ENCODE measurements at regions not wholly inside any gene's neighbourhood (a gene's known extent, or its start where the extent isn't known, plus 50 kb on each side); places are given as distances from the start of the nearest gene placed in this dataset.

DNA sequence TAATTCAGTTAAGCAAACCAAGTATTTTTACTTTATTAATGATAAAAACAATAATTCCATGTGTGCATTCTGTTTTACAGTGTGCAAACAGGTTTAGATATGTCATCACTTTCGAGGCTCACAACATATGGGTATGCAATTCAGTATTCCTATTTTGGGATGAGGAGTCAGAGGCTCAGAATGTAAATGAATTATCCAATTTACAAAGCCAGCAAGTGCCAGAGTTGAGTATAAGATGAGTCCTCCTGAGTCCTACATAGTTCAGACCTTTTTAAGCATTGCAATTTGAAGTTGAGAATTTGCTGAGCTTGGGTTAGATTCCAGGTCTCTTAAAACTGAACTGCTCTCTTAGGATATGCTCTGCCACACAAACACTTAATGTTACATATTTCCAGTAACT is 424.2 kb upstream of the ROBO2 start:
- DNase-seq (ENCODE audit: low read depth), result no peak

DNA sequence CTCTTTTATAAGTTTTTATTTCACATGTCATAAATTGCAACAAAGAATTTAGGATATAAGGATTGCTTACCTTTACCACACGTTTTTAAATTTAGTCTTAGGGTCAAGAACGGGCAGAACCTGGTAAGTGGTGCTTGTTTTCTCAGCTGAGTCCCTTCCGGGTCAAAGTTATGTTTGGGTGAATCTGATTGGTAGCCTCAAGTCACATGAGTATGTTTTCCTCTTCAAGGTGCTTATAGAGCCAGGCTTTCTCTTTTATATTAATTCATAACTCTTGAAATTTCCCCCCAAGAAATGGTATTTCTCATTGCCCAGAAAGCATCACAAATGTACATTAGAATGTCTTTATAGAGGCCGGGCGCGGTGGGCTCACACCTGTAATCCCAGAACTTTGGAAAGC is 415.7 kb upstream of the ROBO2 start:
- DNase-seq (ENCODE audit: low read depth), result no peak

DNA sequence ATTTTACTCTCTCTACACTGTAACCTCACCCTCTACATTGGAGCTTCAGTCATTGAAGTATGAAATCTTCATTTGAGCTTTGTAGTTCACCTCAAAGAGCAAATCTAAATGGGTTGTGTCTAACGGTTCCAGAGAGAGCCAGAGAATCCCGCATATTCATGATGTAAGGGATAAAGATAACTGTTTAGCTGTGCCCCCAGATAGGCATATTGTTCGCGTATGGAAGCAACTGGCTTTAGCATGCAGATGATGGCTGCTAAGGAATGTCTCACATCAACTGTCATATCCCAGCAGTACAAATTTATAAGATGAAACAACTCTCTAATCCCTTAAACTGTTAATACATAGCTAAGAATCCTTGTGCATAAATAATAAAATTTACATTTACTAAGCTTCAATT is 412.7 kb upstream of the ROBO2 start:
- no peak for DNase-seq (ENCODE audit: low read depth)

DNA sequence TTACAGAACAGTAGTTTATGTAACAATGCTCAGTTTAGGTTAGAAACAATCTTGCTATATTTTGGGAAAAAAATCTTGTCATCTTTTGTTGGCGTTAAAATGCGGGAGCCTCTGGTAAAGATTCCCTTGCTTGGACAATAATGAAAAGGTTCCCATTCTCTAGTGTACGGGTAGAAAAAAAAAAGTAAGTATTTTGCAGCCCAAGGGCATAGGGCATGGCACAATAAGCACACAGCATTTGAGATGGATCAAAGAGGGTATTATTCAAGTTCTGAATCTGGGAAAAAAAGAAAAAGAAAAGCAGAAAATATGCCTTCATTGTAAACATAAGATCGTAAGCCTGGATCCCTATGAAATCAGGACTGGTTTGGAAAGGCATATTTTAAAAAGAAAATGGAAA is 408.6 kb upstream of the ROBO2 start:
- no peak for DNase-seq (ENCODE audit: low read depth)

DNA sequence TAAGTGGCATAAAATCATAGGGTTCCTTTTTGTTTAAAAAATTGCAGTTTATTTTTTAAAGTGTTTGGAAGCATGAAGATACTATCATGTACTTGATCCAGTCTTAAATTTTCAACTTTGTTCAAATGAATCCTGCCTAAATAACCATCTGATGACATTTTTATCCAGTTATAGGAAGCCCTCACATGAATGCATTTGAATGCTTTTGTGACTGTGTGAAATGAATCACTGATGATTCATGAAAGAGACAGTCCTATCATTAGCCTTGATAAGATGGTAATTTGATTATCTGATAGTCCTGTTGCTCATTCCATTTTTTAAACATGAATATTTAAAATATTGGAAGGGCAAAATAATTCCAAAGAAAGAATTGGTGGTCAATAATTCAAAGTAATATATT is 401.9 kb upstream of the ROBO2 start:
- DNase-seq (ENCODE audit: low read depth), result no peak

DNA sequence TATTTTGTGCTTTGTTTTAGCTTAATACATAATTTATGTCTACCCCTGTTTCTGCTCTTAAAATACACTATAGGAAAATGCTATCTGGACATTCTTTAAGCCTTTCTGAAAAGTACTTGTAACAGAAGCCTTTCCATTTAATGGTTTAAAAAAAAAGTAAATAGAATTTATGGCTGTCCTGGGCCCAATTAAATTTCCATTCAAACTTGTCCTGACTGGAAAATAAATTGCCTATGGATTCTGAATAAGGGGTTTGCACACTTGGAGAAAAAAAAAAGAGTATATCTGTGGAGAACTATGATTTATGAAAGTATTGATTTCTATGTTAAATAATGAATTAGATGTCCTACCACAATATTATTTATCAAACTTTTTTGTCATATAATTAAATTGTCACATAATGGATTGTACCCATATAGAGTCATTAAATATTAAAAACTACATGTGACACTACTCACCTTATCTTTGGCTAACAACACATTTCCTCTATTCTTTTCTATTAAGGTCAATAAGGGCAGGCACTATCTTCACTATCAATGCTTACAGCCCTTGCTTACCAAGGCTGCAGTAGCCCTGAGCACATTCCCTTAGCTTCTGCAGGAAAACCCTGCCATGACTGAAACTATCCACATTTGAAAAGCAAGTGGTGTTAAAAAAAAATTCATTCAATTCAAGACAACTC is 396.1 kb upstream of the ROBO2 start:
- DNase-seq (ENCODE audit: low read depth), result no peak

DNA sequence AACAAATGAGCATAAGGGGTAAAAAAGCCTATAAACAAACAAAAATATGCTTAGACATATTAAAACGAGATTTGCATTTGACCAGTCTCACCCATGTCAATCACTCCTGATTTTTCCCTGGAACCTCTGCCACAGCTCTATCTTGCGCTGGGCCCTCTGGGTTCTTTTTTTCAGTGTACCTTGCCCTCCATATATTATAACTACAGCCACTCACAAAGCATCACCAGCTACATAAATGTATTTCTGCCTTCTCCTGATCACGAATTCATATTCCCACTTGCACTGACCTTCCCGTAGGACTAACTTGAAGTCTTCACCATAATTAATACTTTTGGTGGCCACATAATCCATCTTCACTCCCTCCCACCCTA is 395.6 kb upstream of the ROBO2 start:
- no peak for DNase-seq (ENCODE audit: low read depth)

DNA sequence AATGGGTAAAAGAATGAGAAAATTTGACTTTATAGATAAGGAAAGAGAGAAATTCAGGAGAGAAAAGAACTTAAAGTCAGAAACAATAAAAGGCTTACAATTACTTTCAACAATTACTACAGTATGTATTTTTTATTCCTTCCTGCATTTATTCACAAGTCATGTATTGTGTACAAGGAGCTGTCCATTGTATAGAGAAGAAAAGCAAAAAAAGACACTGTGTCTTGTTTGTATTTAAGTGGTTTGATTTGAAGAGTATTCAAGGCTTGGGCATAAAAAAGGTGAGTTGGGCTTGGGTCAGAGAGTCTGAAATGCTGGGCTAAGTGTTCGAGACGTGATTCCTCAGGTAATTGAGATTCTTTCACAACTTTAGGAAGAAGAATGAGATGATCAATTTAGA is 394.2 kb upstream of the ROBO2 start:
- no peak for DNase-seq (ENCODE audit: low read depth)

DNA sequence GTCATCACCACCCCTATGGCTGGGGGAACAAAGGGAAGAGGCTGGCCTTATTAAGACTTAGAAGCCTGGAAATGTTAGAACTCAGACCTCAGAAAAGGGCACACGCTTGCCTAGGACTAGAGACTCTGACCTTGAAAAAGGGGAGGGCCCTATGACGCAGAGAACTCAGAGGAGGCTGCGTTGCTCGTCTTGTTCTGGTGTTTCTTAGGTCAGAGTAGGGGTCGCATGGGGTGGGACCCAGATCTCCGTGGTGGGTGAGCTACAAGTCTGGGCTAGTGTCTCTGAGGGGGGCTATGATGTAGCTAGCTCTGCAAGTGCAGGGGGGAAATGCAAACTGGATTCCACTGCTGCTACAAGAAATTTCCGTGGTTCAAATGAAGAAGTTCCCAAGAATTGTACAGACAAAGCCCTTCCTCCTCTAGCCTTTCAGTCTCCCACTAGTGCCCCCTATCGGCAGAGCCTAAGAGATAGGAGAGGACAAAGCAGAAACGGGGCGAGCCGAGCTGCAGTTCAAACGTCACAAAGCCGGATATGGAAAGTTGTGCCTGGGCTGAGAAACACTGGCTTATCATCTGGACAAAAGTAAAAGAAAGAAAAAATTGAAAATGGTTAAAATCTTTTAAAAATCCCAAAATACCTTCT is 392.9 kb upstream of the ROBO2 start:
- DNase-seq (ENCODE audit: low read depth), result no peak

DNA sequence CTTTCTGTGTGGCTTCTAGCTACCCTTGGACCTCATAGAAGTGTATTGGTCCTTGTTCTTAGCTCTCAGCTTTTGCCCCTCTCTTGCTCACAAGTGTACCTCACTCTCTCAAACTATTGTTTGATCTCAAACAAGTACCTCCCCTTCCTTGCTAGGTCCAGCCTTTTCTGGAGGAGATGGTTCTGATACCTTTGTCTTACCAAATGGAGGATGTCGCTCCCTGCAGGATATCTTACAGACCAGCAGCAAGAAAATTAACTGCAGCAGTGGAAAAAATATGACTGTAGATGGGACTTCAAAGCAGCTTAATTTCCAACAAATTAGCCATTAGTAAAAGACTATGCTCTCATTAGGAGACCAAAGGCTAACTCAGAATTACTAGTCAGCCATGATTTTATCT is 388.1 kb upstream of the ROBO2 start:
- no peak for DNase-seq (ENCODE audit: low read depth)

DNA sequence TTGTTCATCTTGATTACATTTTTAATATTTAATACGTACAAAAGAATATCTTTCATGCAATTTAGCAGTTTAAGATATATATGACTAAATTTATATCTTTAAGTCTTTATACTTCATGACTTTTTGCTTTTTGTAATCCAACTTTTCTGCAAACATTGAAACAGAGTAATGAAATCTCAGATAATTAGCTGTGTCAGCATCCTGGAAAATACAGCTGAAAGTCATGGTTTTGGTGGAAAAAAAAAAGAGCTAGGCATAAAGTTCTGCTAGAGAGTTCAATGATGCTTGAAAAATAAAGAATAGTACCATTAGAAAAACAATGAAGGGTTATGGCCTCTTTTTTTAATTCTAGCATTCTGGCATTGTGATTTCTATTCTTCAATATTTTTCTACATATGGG is 387.4 kb upstream of the ROBO2 start:
- DNase-seq (ENCODE audit: low read depth), result no peak

DNA sequence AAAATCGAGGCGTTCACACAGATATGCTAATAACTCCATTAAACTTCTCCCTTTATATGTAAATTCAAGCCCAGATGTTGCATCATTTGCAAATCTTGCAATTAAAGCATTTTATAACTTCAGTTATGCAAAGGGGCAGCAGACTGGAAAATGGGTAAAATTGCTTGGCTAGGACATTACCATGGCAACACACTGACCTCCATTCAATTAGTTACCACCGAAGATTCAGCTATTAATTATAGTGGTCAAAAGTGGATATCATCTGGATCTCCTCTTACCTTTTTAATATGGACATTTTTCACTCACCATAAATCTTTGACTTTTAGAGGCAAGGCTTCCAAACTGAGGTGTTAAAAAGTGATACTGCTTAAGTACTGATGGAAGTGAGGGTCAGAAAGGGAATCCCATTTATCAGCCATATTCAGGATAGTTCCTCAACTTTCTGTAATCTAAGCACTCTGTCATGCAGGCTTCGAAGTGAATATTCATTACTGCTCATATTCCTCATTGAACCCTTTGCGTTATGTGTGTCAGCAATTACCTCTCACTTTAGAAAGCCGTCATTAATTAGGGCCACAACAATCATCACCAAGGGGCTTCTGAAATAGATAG is 386.2 kb upstream of the ROBO2 start:
- no peak for DNase-seq (ENCODE audit: low read depth)

DNA sequence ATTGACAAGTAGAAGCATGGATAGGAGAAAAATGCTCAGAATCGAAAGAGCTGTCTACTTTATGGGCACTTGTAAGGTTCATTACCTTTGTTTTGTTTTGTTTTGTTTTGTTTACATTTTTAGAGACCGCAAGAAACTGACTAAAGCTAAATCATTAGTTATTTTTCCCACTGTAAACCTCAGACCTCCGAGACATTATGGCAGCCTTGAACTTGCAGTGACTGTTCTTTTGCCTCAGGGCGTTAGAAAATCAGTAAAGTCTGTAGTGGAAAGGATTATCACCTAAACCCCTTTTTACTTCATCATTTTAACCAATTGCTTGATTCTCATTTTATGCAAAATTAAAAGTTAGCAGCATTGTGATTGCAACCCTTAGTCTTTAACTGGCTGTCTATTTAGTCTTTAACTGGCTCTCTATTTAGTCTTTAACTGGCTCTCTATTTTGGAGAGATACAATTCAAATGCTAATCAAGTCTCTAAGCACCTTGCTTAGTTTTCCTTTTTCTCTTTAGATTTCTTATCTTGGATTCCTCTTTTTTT is 383.3 kb upstream of the ROBO2 start:
- no peak for DNase-seq (ENCODE audit: low read depth)

DNA sequence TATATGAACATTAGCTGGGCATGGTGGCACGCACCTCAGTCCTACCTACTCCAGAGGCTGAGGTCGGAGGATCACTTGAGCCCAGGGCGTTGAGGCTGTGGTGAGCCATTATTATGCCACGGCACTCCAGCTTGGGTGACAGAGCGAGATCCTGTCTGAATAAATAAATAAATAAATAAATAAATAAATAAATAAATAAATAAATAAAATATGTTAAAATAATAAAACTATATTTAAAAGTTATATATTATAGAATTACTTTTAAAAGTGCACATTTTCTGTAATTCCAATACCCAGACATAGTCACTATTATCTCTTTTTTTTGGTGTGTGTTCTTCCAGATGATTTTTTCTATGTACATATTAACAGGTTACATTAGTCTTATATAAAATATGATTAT is 382.0 kb upstream of the ROBO2 start:
- no peak for DNase-seq (ENCODE audit: low read depth)

DNA sequence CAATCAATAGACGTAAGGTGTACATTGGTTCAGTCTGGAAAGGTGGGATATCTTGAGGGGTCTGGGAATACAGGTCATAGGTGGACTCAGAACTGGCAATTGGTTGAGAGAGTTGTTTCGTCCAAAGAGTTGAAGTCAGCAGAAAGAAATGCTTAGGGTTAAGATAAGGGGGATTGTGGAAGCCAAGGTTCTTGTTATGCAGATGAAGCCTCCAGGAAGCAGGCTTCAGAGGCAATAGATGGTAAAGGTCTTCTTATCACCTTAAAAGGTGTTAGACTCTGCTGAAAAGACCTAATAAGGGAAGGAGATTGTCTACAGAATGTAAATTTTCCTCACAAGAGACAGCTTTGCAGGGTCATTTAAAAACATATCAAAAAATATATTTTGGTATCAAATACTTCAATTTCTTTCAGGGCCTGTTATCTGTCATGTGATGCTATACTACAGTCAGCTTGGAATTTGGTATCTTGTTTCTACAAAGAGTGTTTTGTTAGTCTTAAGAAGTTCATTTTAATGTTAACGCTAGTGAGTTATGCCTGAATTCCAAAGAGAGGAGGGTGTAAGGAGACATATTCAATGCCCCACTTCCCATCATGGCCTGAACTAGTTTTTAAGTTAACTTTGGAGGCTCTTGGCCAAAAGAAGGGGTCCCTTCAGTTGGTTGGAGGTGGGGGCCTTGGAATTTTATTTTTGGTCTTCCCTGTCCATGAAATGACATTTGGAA is 378.2 kb upstream of the ROBO2 start:
- no peak for DNase-seq (ENCODE audit: low read depth)

DNA sequence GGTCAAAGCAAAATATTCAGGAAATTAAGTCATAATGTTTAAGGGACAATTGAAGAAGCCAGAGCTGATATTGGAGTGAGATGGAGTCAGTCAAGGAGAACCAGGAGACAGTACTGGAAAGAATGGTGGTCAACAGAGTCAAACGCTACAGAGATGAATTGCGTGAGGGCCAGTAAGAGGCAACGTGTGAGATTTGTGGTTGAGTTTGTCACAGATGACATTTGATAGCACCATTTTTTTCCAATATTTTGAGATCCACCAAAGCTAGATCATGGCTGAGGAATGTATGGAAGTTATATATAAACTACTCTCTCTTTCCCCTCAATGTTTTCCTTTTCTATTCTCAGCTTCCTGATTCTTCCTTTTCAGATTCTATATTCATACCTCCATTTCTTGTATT is 375.1 kb upstream of the ROBO2 start:
- DNase-seq (ENCODE audit: low read depth), result no peak

DNA sequence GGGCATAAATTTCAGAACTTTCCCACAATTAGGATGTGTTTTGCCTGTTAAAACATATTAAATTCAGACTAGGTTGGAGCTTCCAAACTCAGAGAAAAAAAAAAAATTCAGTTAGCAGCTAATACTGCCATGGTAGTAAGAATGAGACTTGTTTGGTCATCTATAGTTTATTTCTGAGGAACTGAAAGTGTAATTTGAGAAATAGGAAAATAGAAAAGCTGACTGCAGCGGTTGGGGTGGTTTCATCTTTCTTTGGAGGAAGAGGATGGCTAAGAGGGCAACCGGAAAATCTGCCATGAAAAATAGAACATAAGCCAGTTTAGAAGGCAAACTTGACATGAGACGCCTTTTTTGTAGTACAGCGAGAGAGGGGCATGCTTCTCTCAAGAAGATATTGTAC is 371.2 kb upstream of the ROBO2 start:
- DNase-seq (ENCODE audit: low read depth), result no peak

DNA sequence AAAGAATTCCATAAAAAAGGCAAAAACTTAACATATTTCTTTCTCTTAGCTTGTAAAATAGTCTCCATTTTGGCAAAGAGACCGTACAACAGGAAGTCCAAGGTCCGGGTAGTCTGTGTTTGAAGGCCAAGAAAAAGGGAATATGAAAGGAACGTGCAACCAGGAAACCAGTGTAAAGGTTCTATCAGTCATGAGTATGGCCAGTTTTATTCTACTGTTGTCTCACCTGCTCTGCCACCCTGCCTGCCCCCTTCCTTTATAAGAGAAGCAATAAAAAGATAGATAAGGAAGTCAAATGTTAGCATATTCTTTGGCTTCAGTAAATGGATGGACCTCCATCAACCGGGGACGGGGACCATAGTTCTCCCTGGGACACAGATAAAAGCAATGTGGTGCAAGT is 370.6 kb upstream of the ROBO2 start:
- no peak for DNase-seq (ENCODE audit: low read depth)

DNA sequence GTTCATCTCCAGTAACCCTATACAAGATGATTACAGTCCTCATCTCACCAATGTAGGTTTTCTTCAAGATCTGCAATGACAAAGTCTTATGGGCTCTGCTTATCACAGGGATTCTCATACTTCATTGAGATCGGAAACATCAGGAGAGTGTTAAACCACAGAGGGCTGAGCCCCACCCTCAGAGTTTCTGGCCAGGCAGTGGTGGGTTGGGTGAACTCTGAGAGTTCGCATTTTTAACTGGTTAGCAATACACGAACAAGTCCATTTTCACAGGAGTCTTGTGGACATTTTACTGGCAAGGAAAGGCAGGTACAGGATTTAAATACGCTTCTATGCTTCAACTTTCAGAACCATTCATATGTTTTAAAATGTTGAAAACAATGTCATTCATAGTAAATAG is 366.7 kb upstream of the ROBO2 start:
- DNase-seq (ENCODE audit: low read depth), result no peak

DNA sequence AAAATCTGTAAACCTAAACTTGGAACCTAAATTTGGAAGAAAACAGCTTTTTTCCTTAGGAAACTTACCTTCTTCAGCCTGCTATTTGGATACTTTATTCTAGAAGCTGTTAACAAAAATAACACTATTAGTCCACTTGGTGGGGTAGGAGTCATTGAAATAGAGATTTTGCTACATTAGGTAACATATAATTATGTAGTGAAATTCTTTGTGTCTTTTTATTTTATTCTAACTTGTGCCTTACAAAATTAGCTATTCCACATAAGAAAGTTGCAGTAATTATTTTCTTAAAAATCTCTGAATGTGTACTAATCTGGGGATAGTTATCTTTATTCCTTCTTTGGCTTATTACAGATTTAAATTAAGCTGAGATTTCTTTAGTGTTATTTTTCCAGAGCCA is 360.4 kb upstream of the ROBO2 start:
- DNase-seq (ENCODE audit: low read depth), result no peak

DNA sequence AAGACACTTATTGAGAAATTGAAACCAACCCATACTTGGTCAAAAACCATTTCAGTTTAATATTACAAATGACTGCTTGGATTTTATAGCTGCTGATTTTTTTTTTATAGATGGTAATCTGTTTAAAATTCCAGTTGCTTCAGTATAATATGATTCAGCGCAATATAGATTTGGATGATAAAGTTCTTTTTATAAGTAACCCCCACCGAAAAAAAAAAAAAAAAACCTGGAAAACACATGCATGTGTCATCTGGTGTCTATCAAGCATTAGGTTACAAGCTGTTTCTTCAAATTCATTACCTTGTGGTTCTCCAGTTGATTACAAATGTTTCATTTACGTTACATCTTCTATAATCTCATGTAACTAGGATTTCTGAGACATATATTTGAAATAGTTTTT is 356.6 kb upstream of the ROBO2 start:
- DNase-seq (ENCODE audit: low read depth), result no peak

DNA sequence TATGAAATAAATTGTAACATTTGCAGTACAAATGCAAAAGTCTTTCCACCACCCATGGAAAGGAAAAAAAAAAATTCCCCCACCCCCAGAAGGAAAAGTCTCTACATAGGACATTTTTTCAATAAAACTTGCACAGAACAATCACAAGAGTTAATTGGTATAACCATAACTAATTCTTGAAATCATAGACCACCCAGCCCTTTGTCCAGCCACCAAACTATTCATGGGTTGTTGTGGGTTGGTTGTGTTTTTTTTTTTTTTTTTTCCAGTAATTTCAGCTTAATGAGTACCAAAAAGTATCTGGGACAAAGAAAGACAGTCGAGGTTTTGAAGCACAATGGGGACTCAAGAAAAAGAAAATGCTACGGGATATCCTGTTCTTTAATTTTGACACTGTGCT is 355.0 kb upstream of the ROBO2 start:
- DNase-seq (ENCODE audit: low read depth), result no peak

DNA sequence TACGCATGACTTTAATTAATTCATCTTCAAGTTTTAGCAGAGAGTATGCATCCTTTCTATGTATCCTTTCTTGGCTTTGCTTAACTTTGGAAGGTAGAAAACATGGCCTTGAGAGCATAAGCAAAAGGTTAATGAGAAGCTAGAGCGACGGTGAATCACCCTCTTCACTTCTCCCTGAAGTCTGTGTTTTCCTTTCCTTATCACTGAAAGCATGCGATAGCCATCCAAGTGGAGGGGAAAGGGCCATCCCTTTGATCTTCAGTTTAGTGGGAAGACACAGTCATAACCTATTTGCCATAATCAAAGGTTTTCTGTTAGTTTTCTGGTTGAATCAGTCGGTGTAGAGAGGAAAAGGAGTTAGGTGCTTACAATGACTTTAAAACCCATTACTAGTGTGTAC is 354.0 kb upstream of the ROBO2 start:
- DNase-seq (ENCODE audit: low read depth), result no peak

All from LHCN-M2 (cell line).